SK-N-MC (cell line): ENCODE measurements at regions not wholly inside any gene's neighbourhood (a gene's known extent, or its start where the extent isn't known, plus 50 kb on each side); places are given as distances from the start of the nearest gene placed in this dataset.

Experiments used
- EZH2 ChIP-seq: fragments of 200-600 bp; sonication (generic); IDR thresholded peaks from one replicate; pipeline ENCODE4 v1.6.1; 2017; ENCODE audit warnings: antibody characterized with exemption
- FOXP2 ChIP-seq: optimal IDR thresholded peaks from 2 replicates; pipeline ENCODE3; 2011; ENCODE audit warnings: mild to moderate bottlenecking, moderate library complexity; ENCODE audit not compliant: insufficient read depth; ENCODE audit errors: extremely low read length, control extremely low read depth
- POLR2AphosphoS5 ChIP-seq: IDR thresholded peaks from 2 replicates; pipeline ENCODE4 v1.6.1; 2012; ENCODE audit warnings: mild to moderate bottlenecking, low read depth, low read length, borderline replicate concordance

GRCh38 chr3:106423321-106424225 is 554.8 kb upstream of the CBLB start:
- TF ChIP-seq POLR2AphosphoS5, result no peak
- TF ChIP-seq FOXP2, result no peak
- no peak for TF ChIP-seq EZH2
